ENCODE measurements at regions not wholly inside any gene's neighbourhood (a gene's known extent, or its start where the extent isn't known, plus 50 kb on each side); places are given as distances from the start of the nearest gene placed in this dataset.
"Not testable (repeated sequence)": the region's sequence is repeated elsewhere in the genome, so short reads cannot be mapped to it uniquely, and the experiment has no call there.

DNA sequence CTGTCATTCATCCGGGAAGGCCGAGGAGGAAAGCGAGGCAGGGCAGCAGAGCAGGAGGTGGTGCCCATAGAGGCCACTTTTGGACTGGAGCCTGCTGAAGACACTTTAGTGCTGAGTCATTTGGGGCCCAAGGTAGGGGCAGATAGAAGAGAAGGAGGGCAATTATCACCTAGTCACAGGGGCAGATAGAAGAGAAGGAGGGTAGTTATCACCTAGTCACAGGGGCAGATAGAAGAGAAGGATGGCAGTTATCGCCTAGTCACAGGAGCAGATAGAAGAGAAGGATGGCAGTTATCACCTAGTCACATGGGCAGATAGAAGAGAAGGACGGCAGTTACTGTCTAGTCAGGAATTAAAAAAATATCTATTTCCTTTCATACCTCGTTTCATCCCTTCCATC, 1372.6 kb downstream of the FOXD4L5 start:
- DNase-seq, result not testable (repeated sequence)

DNA sequence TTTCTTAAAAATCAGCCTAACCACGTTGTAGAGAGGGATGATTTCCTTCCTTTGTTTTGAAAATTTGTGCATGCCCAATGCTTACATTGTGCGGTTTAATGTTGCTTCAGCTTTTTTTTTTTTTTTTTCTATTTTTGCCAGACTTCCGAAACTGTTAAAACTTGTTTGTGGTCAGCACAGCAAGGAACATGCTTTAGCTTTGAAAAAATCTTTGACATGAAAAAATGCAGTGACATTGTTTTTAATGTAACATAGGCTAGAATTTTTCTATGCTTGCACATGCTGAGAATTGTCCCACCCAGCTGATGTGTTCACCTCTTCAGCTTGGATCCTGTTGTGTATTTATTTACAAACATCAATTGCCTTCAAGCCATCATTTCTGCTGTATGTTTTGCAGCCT, 1375.9 kb downstream of the FOXD4L5 start:
- not testable (repeated sequence) for DNase-seq

DNA sequence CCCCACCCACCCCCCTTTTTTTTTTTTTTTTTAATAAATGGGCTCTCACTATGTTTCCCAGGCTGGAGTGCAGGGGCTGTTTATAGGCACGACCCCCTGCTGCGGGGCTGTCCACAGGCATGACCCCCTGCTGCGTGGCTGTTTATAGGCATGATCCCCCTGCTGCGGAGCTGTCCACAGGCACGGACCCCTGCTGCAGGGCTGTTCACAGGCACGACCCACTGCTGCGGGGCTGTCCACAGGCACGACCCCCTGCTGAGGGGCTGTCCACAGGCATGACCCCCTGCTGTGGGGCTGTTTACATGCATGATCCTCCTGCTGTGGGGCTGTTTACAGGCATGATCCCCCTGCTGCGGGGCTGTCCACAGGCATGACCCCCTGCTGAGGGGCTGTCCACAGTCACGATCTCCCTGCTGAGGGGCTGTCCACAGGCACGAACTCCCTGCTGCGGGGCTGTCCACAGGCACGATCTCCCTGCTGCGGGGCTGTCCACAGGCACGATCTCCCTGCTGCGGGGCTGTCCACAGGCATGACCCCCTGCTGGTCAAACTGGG, 1385.3 kb downstream of the FOXD4L5 start:
- not testable (repeated sequence) for DNase-seq

DNA sequence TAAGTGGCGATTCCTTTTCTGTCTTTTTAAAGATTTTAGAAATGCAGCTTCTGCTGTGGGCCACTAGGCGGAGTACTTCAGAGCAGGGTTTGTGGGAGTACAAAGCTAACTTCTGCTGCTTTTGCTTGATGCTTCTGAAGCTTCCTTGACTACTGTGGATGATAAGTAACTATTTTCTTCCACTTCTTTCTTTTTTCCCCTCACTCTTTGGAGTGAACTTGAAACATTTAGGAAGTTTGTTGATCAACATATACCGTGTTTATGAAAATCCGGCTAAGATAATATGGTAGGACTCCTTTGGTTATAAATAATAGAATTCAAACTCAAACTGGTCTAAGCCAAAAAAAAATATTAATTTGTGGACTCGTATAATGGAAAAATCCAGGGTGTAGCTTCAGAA, 1403.6 kb downstream of the FOXD4L5 start:
- not testable (repeated sequence) for DNase-seq

DNA sequence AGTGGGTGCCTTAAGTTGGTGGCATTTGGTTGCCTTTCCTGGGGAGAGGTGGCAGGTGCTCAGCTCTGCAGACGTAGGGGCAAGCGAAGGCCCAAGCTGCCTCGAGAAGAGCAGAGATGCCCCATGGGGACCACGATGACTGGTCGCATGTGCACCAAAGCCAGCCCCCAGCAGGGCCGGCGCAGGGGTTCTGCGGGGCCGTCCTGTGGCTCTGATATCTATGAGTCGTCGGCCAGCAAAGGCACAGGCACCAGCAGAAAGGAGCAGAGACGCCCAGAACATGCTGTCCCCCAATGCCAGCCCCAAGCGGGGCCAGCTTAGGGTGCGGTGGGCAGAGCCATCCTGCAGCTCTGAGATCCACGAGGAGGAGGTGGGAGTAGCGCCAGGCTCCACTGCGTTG, 1408.6 kb downstream of the FOXD4L5 start:
- not testable (repeated sequence) for DNase-seq

DNA sequence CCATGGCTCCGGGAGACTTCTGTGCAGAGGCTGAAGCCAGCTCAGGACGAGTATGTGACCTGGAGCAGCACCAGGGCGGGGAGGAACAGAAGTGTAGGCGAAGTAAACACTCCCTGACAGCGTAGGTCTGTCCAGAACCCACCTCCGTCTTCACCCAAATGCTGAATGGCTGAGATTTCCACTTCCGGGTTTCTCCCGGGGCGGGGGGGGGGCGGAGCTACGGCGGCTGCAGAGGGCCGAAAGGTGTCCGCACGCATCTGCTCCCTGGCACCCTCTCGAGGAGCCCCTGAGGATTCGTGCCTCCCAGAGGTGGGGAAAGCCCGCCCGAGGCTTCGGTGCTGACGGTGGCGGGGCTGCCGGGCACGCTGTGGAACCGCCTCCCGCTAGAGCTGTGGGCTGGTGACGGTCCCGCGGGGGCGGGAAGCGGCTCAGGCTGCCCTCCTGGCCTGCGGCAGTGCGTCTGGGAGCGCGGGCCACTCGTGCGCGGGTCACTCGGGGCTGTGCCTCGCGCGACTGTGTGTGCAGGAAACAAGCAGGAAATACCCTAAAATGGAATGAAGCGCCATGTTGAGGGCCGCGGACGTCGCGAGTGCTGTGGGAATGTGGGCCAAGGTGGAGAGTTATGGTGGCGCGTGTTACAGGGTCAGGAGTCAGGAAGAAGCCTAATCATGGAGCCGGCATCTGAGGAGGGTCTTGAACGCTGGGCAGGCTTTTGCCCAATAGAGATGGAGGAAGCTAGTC, 1425.4 kb downstream of the FOXD4L5 start:
- peak; percentile 17 for DNase-seq

DNA sequence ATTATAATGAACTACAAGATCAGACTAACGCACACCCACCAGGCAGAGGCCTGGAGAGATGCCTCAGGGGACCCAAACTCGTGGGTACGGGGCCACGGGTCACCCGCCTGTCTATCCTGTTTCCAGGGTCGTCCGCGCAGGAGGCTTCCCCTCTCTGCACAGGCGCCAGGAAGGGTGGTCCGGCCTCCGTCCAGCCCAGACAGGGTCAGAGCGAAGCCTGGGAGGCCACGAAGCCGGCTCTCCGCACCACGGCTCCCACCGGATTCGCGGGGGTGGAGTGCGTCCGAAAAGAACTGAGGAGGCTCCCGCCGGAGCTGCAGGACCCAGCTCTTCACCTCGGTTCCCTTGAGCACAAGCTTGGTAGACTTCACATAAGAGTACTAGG, 1425.9 kb downstream of the FOXD4L5 start:
- not testable (repeated sequence) for DNase-seq

DNA sequence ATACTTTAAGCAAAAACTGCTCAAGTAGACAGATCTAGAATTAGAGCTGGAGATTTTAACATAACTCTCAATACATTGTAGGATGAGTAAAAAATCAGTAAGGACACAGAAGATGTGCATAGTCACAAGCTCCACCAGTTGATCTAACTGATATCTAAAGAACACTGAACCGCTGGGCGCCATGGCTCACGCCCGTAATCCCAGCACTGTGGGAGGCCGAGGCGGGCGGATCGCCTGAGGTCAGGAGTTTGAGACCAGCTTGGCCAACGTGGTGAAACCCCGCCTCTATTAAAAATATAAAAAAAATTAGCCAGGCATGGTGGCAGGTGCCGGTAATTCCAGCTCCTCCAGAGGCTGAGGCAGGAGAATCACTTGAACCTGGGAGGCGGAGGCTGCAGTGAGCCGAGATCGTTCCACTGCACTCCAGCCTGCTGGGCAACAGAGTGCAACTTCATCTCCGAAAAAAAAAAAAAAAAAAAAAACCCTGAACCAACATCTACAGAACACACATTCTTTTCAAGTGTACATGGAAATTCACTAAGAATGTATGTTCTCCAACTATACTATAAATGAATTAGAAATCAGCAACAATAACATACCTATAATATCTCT, 1431.8 kb downstream of the FOXD4L5 start:
- DNase-seq, result not testable (repeated sequence)

DNA sequence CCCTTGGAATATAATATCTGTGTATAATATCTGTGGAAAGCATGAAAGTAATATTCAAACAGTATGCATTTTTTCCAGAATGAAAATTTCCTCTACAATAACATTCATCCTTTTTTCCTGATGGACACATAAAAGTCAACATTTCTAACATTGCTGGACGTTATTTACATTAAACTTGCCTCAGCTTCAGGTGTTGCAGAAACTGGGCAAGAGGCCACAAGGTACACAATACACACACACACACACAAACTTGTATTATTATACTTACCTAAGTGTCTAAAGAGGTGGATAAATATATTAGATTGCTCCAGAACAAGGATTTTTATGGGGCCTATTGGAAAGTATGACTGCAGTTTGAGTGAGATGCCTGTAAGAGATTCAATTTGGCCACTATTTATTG, 1460.2 kb downstream of the FOXD4L5 start:
- DNase-seq, result not testable (repeated sequence)

DNA sequence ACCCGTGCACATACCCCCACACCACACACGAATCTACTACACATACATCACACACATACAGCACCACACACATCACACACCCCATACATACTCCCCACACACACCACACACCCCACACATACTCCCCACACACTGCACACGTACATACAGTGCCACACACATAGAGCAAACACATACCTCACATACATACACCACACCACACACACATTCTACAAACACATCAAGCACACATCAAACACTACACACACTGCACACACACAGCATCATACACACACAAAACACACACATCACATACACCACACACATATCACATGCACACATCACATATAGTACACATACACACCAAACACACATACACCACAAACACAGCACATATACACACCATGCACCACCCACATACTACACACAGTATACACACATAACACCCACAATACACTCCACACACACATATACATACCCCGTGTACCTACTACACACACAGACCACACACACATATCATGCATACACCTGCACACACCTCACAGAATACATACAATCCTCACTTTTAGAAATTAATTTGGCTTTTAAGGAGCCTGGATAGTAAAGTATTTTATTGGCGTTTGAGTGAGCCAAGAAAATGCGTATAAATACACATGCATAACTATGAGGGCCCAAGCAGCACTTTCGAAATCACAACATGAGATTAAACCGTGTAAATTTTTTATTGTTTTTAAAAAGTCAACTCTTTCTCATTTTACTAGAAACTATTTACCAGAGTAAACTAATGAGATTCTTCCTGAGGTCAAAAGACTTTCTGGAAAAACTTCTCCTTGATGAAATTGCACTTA, 1461.4 kb downstream of the FOXD4L5 start:
- DNase-seq, result not testable (repeated sequence)

DNA sequence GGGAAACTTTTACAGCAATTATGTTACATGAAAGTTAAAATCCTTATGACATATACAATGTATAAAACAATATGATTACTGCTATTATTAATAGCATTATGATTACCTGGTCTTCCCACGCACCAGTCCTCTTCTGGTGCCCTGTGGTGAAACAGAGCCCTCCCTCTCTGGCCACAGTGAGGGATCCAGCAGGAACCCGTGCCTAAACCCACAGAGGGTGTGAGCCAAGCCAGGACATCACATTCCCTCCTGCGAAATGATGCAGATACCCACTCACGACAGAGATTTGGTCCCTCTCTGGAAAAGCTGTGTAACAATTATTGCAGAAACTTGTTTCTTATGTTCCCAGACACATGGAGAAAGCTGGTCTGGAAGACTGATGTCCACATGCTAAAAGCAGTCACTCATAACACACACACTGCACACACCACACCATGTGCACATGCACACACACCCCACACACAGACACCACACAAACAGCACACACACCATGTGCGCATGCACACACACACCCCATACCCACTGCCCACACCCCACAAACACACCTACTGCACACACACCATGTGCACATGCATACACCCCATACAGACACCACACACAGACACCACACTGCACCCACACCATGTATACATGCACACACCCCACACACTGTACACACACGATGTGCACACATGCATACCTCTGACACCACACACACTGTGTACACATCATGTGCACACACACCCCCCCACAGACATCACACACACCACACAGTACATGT, 1462.2 kb downstream of the FOXD4L5 start:
- not testable (repeated sequence) for DNase-seq

DNA sequence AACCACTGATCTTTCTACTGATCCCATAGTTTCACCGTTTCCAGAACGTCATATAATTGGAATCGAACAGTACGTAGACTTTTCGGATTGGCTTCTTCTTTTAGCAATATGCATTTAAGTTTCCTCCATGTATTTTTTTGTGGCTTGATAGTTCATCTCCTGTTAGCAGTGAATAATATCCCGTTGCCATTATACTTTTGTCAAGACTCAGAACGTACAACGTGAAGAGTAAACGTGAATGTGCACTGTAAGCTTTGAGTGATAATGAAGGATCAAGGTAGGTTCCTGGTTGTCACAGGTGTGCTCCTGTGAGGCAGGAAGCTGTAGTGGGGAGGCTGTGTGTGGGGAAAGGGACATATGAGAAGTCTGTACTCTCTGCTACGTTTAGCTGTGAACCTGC, 1463.7 kb downstream of the FOXD4L5 start:
- not testable (repeated sequence) for DNase-seq

DNA sequence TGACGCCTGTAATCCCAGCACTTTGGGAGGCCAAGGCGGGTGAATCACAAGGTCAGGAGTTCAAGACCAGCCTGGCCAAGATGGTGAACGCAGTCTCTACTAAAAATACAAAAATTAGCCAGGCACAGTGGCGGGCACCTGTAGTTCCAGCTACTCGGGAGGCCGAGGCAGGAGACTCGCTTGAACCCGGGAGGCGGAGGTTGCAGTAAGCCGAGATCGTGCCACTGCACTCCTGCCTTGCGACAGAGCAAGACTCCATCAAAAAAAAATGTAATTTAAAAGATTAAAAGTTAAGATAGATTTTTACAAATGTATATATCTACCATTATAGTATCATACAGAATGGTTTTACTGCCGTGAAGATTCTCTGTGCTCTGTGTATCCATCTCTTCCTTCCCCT, 1464.1 kb downstream of the FOXD4L5 start:
- not testable (repeated sequence) for DNase-seq

DNA sequence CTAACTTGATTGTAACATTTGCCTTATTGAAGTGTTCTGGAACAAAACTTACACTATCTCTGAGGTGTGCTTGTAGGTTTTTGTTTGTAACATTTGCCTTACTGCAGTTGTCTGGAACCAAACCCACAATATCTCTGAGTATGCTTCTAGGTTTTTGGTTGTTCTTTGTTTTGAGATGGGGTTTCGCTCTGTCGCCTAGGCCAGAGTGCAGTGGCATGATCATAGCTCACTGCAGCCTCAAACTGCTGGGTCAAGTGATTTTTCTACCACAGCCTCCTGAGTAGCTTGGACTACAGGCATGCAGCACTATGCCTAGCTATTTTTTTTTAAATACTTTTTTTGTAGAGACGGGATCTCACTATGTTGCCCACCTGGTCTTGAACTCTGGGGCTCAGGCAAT, 1464.6 kb downstream of the FOXD4L5 start:
- not testable (repeated sequence) for DNase-seq

DNA sequence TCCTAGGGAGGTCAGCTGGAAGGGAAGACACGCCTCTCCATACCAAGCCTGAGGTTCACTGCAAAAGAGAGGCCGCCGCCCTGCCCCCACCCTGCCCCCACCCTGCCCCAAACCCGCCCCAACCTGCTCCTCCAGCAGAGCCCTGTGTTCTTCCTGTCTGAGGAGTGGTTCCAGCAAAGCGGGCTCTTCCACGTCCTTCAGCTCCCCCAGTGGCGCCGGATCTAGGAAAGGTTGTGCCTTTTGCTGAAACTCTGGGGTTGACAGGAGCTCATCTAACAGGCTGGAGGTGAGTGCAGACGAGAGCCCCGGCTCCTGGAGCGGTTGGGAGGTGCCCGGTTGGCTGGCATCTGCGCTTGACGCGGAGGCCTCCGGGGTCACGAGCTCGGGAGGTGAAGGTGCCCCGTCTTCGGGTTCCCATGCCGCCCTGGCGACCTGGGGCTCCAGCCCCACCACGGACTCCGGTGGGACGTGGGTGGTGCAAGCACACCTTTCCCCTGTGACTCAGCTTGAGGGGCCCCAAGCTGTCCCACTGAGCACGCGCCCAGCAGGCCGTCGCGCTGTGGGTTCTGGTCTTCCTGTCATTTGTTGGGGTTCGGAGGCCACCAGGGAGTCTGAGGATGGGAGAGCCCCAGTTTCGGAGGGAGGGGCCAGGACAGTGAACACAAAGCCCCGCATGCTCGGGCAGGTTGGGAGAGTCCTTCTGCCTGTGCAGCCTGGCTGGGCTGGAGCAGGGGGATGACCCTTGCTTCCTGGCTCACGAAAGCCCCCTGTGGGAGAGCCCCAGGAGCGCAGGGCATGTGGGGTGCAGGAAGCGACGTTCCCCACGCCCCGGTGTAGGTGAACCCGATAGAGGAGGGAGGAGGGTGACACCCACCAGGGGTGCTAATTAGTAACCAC, 1467.1 kb downstream of the FOXD4L5 start:
- DNase-seq, result peak; percentile 58

DNA sequence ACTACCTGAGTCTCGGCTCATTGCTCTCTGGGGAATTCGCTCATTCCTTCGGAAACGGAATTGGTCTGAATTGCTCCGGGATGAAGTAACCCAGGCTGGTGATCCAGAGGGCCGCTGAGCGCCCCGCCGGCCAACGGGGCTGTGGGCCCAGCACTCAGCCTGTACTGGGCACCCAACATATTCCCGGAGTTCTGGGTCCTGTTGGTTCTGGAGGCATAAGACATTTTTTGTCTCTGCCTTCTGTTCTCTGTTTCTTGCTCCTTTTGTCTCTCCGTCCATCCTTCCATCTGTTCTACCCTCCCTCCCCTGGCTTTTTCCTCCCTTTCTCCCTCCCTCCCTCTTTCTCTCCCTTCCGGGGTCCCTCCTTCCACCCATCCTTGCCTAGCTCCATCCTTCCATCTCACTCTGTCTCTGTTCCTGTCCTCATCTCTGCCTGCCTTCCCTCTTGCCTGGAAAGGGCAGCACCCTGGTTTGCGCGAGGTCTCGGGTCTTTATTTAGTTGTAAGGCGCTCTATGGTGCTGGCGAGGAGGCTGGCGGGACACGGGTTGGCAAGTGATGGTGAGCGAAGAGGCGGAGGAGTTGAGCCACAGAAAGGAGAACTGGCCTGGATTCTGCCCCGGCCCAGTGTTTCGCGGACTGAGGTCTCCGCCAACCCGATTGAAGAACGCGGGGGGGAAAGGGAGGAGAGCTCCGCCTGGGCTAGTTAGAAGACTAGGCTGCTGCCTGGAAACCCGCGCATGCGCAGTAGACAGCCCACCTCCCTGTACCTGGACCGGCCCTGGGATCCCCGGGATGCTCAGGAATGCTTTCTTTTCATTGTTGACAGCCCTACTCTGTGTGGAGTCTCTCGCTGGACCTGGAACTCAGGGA, 1468.0 kb downstream of the FOXD4L5 start:
- peak; percentile 46 for DNase-seq

DNA sequence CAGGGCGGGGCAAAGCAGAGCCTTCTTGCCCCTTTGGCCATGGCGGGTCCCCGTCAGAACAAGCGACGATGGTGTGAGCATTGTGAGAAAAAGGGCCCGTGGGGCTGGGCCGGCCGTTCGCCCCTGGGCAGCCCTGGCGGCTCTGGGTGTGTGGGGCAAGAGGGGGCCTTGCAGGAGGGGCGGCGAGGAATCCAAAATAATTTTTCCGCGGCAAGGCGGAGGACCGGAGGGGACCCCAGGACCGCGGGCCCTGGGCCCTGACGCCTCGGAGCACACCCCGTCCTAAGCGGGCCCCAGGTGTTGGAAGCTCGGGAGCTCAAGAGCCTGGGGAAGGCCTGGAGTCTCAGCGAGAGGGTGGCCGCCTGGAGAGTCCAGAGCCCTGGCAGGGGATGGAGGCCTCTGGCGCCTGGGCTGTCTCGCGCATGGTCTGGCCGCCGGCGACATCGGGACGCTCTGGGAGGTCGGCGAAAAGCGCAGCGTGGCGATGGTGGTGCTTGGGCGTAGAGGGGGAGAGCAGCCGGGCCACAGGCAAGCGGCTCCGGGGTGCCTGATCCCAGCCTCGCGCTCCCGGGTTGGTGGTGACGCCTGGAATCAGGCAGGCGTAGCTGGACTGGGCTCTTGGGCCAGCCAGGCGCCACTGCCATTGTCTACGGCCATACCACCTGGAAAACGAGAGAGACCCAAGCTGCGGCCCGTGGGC, 1469.9 kb downstream of the FOXD4L5 start:
- DNase-seq, result not testable (repeated sequence)

DNA sequence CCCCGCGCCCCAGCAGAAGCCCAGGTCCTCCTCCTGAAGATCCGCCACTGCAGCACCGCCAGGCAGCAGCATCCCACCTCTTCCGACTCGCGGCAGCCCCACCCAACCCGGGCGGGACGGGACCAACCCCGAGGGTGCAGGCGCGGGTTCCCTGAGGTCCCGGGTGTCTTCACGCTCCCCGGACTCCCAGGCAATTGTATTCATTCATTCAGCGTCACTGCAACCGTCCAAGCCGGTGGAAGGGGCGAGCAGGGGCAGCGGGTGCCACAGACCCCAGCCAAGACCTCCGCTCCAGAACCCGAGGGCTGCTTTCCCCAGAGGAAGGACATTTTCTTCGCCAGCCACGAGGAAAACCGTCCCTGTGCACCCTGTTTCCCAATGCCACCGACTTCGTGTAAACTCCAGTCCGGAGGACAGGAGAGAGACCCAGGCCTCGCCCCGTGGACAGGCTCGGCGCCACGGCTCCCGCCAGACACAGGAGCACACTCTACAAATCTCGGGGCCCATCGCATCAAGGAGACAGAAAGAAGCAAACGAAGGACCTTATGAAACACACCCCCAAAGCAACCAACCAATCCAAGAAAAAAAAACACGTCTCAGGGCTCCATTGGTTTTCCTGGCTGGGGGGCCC, 1471.5 kb downstream of the FOXD4L5 start:
- DNase-seq, result not testable (repeated sequence)

DNA sequence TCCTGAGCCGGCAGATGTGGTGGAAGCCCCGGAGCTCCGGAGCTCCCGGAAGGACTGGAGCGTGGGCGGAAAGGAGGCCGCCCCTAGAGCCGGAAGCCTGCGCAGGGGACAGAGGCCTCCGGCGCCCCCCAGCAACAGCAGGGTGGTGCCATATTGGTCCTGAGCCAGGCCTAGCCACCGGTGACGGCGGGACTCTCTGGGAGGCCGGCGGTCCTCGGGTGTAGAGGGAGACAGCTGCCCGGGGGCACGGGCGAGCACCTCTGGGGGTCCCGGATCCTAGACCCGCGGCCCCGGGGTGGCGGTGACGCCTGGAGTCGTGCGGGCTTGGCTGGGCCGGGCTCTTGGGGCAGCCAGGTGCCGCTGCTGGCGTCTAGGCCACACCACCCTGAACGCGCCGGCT, 1472.2 kb downstream of the FOXD4L5 start:
- DNase-seq, result not testable (repeated sequence)

Measured in central memory CD4-positive, alpha-beta T cell (primary cell).